ENCODE measurements at regions not wholly inside any gene's neighbourhood (a gene's known extent, or its start where the extent isn't known, plus 50 kb on each side); places are given as distances from the start of the nearest gene placed in this dataset.

DNA sequence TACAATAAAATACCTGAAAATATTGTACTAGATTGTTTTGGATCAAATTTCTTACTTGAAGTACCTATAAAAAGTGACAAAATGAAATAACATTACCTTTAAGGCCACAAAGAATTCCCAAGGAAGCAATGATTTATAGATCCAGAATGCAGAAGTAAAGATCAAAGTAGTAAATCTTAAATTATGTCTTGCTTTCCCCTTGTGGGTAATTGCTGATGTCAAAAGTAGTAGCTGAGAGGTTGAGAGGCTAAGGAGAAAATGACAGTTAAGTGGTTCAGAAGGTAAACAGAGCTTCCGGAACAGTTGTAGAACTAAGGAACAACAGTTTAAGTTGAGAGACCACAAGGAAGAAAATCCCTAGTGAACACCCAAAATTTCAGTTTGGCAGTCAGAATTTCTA is 358.3 kb downstream of the GABRG1 start:
- no peak for TF ChIP-seq EZH2 (IDR thresholded peaks at IDR 0.05; ENCODE audit: insufficient read depth, poor library complexity, severe bottlenecking)
- no peak for TF ChIP-seq EZH2phosphoT487 (IDR thresholded peaks at IDR 0.05; ENCODE audit: insufficient read depth, low read depth)
